NB4 (cell line): ENCODE measurements at regions not wholly inside any gene's neighbourhood (a gene's known extent, or its start where the extent isn't known, plus 50 kb on each side); places are given as distances from the start of the nearest gene placed in this dataset.

Experiments used
- MAX ChIP-seq: IDR thresholded peaks from 2 replicates; pipeline ENCODE4 v1.6.1; 2011; ENCODE audit warnings: low read depth, low read length
- MYC ChIP-seq: IDR thresholded peaks from 2 replicates; pipeline ENCODE4 v1.6.1; 2011; ENCODE audit warnings: low read depth, low read length
- POLR2A ChIP-seq: IDR thresholded peaks from 2 replicates; pipeline ENCODE4 v1.6.1; 2011; ENCODE audit warnings: mild to moderate bottlenecking; ENCODE audit not compliant: insufficient read length; ENCODE audit errors: extremely low read depth
- TF ChIP-seq, protein P1 (sequence below): IDR thresholded peaks from one replicate; pipeline ENCODE4 v1.5.1; 2012; ENCODE audit warnings: low read depth, low read length

- TF ChIP-seq, protein P1, sequence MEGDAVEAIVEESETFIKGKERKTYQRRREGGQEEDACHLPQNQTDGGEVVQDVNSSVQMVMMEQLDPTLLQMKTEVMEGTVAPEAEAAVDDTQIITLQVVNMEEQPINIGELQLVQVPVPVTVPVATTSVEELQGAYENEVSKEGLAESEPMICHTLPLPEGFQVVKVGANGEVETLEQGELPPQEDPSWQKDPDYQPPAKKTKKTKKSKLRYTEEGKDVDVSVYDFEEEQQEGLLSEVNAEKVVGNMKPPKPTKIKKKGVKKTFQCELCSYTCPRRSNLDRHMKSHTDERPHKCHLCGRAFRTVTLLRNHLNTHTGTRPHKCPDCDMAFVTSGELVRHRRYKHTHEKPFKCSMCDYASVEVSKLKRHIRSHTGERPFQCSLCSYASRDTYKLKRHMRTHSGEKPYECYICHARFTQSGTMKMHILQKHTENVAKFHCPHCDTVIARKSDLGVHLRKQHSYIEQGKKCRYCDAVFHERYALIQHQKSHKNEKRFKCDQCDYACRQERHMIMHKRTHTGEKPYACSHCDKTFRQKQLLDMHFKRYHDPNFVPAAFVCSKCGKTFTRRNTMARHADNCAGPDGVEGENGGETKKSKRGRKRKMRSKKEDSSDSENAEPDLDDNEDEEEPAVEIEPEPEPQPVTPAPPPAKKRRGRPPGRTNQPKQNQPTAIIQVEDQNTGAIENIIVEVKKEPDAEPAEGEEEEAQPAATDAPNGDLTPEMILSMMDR = no peak
- no peak for TF ChIP-seq MYC
- TF ChIP-seq MAX = no peak
- no peak for TF ChIP-seq POLR2A
Observed at GRCh38 chr13:97766749-97767148, 186.7 kb upstream of the IPO5 start.
